ENCODE measurements at regions not wholly inside any gene's neighbourhood (a gene's known extent, or its start where the extent isn't known, plus 50 kb on each side); places are given as distances from the start of the nearest gene placed in this dataset.

- no peaks in the 10 kb centered on the region for H3K9me3 ChIP-seq (ENCODE audit: control insufficient read depth in 4 of 4, low read length in 3 of 4)
- no peaks in the 10 kb centered on the region for H3K27me3 ChIP-seq (ENCODE audit: control insufficient read depth in 4 of 4, insufficient read depth in 4 of 4, low read length in 3 of 4)
- no peak overlapping the region for H3K27ac ChIP-seq (ENCODE audit: low read depth in 1 of 2, low read length in 2 of 2)
- H3K4me3 ChIP-seq (ENCODE audit: low read depth in 1 of 3, low read length in 3 of 3): no peak overlapping the region
- H3K36me3 ChIP-seq (ENCODE audit: control insufficient read depth in 4 of 4, insufficient read depth in 3 of 4, low read depth in 1 of 4, low read length in 3 of 4): no peaks in the 10 kb centered on the region
- 67% methylated on average over 3 of the region's 3 CpGs for WGBS
- no peak for DNase-seq (ENCODE audit: low spot score)
- no peak overlapping the region for H3K9ac ChIP-seq (ENCODE audit: low read depth in 1 of 2, low read length in 2 of 2)
- TF ChIP-seq JUND (IDR thresholded peaks at IDR 0.05) (no peak), HNF4G (IDR thresholded peaks at IDR 0.05) (no peak), NR2F2 (IDR thresholded peaks at IDR 0.05) (no peak), EGR1 (IDR thresholded peaks at IDR 0.05; ENCODE audit: low read depth in 2 of 2) (no peak), FOXA2 (IDR thresholded peaks at IDR 0.05) (no peak)
- no peaks in the 10 kb centered on the region for H3K4me1 ChIP-seq (ENCODE audit: control insufficient read depth in 4 of 4, insufficient read depth in 4 of 4, low read length in 3 of 4)
These were observed 650.8 kb downstream of the NPHP4 start for GRCh38 chr1:5341471-5341870.

- Histone ChIP-seq H3K4me1 (ENCODE audit: control insufficient read depth in 4 of 4, insufficient read depth in 4 of 4, low read length in 3 of 4) (no peaks in the 10 kb centered on the region), H3K27ac (ENCODE audit: low read depth in 1 of 2, low read length in 2 of 2) (no peak overlapping the region), H3K36me3 (ENCODE audit: control insufficient read depth in 4 of 4, insufficient read depth in 3 of 4, low read depth in 1 of 4, low read length in 3 of 4) (no peaks in the 10 kb centered on the region), H3K9ac (ENCODE audit: low read depth in 1 of 2, low read length in 2 of 2) (no peak overlapping the region), H3K27me3 (ENCODE audit: control insufficient read depth in 4 of 4, insufficient read depth in 4 of 4, low read length in 3 of 4) (no peaks in the 10 kb centered on the region), H3K9me3 (ENCODE audit: control insufficient read depth in 4 of 4, low read length in 3 of 4) (no peaks in the 10 kb centered on the region), H3K4me3 (ENCODE audit: low read depth in 1 of 3, low read length in 3 of 3) (no peak overlapping the region)
- 82% methylated on average over 8 of the region's 8 CpGs for WGBS
- no peak for TF ChIP-seq EGR1 (IDR thresholded peaks at IDR 0.05; ENCODE audit: low read depth in 2 of 2)
- no peak for TF ChIP-seq FOXA1 (IDR thresholded peaks at IDR 0.05)
- no peak for TF ChIP-seq RXRA (IDR thresholded peaks at IDR 0.05)
- no peak for TF ChIP-seq ZBTB33 (IDR thresholded peaks at IDR 0.05)
- TF ChIP-seq HNF4G (IDR thresholded peaks at IDR 0.05): no peak
- TF ChIP-seq FOXA2 (IDR thresholded peaks at IDR 0.05): no peak
- TF ChIP-seq JUND (IDR thresholded peaks at IDR 0.05): no peak
- no peak for TF ChIP-seq CTCF (IDR thresholded peaks at IDR 0.05; ENCODE audit: low read depth, low read length, missing input control)
- TF ChIP-seq REST (IDR thresholded peaks at IDR 0.05): no peak
- no peak for DNase-seq (ENCODE audit: low spot score)
These were observed 651.6 kb downstream of the NPHP4 start for GRCh38 chr1:5340560-5341130.

- H3K27ac ChIP-seq (ENCODE audit: low read depth in 1 of 2, low read length in 2 of 2): no peak overlapping the region
These were observed 653.8 kb downstream of the NPHP4 start for GRCh38 chr1:5338466-5338865.

More at GRCh38 chr1:5338466-5338865, 653.8 kb downstream of the NPHP4 start:
- no peaks in the 10 kb centered on the region for H3K9me3 ChIP-seq (ENCODE audit: control insufficient read depth in 4 of 4, low read length in 3 of 4)
- H3K4me1 ChIP-seq (ENCODE audit: control insufficient read depth in 4 of 4, insufficient read depth in 4 of 4, low read length in 3 of 4): no peaks in the 10 kb centered on the region
- no peaks in the 10 kb centered on the region for H3K36me3 ChIP-seq (ENCODE audit: control insufficient read depth in 4 of 4, insufficient read depth in 3 of 4, low read depth in 1 of 4, low read length in 3 of 4)
- no peak overlapping the region for H3K9ac ChIP-seq (ENCODE audit: low read depth in 1 of 2, low read length in 2 of 2)
- WGBS: 89% methylated on average over 2 of the region's 2 CpGs
- no peaks in the 10 kb centered on the region for H3K27me3 ChIP-seq (ENCODE audit: control insufficient read depth in 4 of 4, insufficient read depth in 4 of 4, low read length in 3 of 4)
- TF ChIP-seq FOXA1 (IDR thresholded peaks at IDR 0.05): no peak
- no peak for TF ChIP-seq EGR1 (IDR thresholded peaks at IDR 0.05; ENCODE audit: low read depth in 2 of 2)
- TF ChIP-seq REST (IDR thresholded peaks at IDR 0.05): no peak
- TF ChIP-seq RAD21 (IDR thresholded peaks at IDR 0.05): no peak
- no peak for TF ChIP-seq SP1 (IDR thresholded peaks at IDR 0.05)
- no peak for TF ChIP-seq HNF4A (conservative IDR thresholded peaks at IDR 0.05)
- no peak for TF ChIP-seq MAX (IDR thresholded peaks at IDR 0.05)
- no peak for TF ChIP-seq FOXA2 (IDR thresholded peaks at IDR 0.05)
- TF ChIP-seq HNF4G (IDR thresholded peaks at IDR 0.05): no peak
- no peak for TF ChIP-seq RXRA (IDR thresholded peaks at IDR 0.05)
- H3K4me3 ChIP-seq (ENCODE audit: low read depth in 1 of 3, low read length in 3 of 3): no peak overlapping the region
- no peak for DNase-seq (ENCODE audit: low spot score)
